AG04449 (cell line): ENCODE measurements at regions not wholly inside any gene's neighbourhood (a gene's known extent, or its start where the extent isn't known, plus 50 kb on each side); places are given as distances from the start of the nearest gene placed in this dataset.

Experiments
- CTCF ChIA-PET: fragments of 350-600 bp; formaldehyde crosslinking; extraction: SDS; loops from one replicate; lab custom pipeline; 2021; ENCODE audit warnings: antibody characterized with exemption; lab: Yijun Ruan, JAX
- POLR2A ChIA-PET: fragments of 400-600, 350-600 bp; formaldehyde crosslinking; extraction: SDS; loops from one replicate; lab custom pipeline; 2020; ENCODE audit warnings: antibody characterized with exemption, inconsistent platforms; lab: Yijun Ruan, JAX
- DNase-seq: peaks from one replicate; pipeline ENCODE4 v3.0.0-alpha.2; 2010; ENCODE audit warnings: low read depth, low spot score
- H3K4me3 ChIP-seq: 2 replicates; pipeline ENCODE4 v1.5.1; 2011; ENCODE audit warnings: low read depth, mild to moderate bottlenecking, control low read depth, low read length
- CTCF ChIP-seq: IDR thresholded peaks from one replicate; pipeline ENCODE4 v1.5.1; 2011; ENCODE audit warnings: mild to moderate bottlenecking, moderate library complexity, low read length, control low read depth, inconsistent platforms; ENCODE audit not compliant: insufficient read depth; ENCODE audit errors: missing control alignments

GRCh38 chr15:95016511-95017229 is 785.3 kb downstream of the MCTP2 start:
- TF ChIP-seq CTCF = no peak
- ChIA-PET CTCF (interaction anchor here (1.7 kb wide), 1 partner anchor 9 kb away, joined by 7 read pairs; no protein-coding TSS in a partner anchor), POLR2A (no interaction called here)
- no peak overlapping the region for H3K4me3 ChIP-seq
- no peak for DNase-seq

- DNase-seq = no peak
- ChIA-PET CTCF (no interaction called here), POLR2A (no interaction called here)
- no peak overlapping the region for H3K4me3 ChIP-seq
- TF ChIP-seq CTCF = no peak
Observed at GRCh38 chr15:95017666-95018328, 786.4 kb downstream of the MCTP2 start.

- H3K4me3 ChIP-seq = no peak overlapping the region
- TF ChIP-seq CTCF = no peak
- ChIA-PET CTCF (no interaction called here), POLR2A (no interaction called here)
- DNase-seq = no peak
Observed at GRCh38 chr15:95018888-95019545, 787.7 kb downstream of the MCTP2 start.

- POLR2A ChIA-PET = no interaction called here
- no peak for DNase-seq
- H3K4me3 ChIP-seq = no peak overlapping the region
- TF ChIP-seq CTCF = no peak
- CTCF ChIA-PET = no interaction called here
Observed at GRCh38 chr15:95019907-95020306, 788.5 kb downstream of the MCTP2 start.

- TF ChIP-seq CTCF = no peak
- POLR2A ChIA-PET = no interaction called here
- no peak for DNase-seq
- CTCF ChIA-PET = no interaction called here
- H3K4me3 ChIP-seq = no peak overlapping the region
Observed at GRCh38 chr15:95021816-95022215, 790.5 kb downstream of the MCTP2 start.

GRCh38 chr15:95024351-95024750 is 793.0 kb downstream of the MCTP2 start:
- POLR2A ChIA-PET = no interaction called here
- peak; percentile 15 for TF ChIP-seq CTCF
- CTCF ChIA-PET = interaction anchor here (0.7 to 2.3 kb wide), 12 partner anchors 8 to 1334 kb away, joined by 3 to 15 read pairs (median 5); no protein-coding TSS in a partner anchor
- no peak for DNase-seq
- H3K4me3 ChIP-seq = no peak overlapping the region
